A673 (cell line): ENCODE measurements at regions not wholly inside any gene's neighbourhood (a gene's known extent, or its start where the extent isn't known, plus 50 kb on each side); places are given as distances from the start of the nearest gene placed in this dataset.

Experiments used
- BruUV-seq: library from RNA; stranded (reverse); fragments of 400-500 nt; replicated peaks from 2 replicates; lab custom pipeline; 2021; lab: Mats Ljungman, UMichigan
- CTCF ChIA-PET: fragments of 300-600 bp; sonication (Branson Sonifier 250); formaldehyde crosslinking; loops from one replicate; lab custom pipeline; 2022; ENCODE audit warnings: antibody characterized with exemption; lab: Charles Lee
- POLR2A ChIA-PET: fragments of 300-600 bp; sonication (Branson Sonifier 250); formaldehyde crosslinking; loops from one replicate; lab custom pipeline; 2022; ENCODE audit warnings: antibody characterized with exemption; ENCODE audit not compliant: low non-redundant PET; lab: Charles Lee
- DNase-seq: peaks from one replicate; pipeline ENCODE4 v3.0.0-alpha.2; 2015; ENCODE audit warnings: low spot score
- H3K27ac ChIP-seq: fragments of 200-600 bp; sonication (generic); 2 replicates; pipeline ENCODE4 v1.5.1; 2016; ENCODE audit warnings: mixed run types, low read depth, mild to moderate bottlenecking, mixed read lengths, antibody characterized with exemption, low read length; ENCODE audit not compliant: poor library complexity, severe bottlenecking
- H3K27me3 ChIP-seq: fragments of 200-600 bp; sonication (generic); replicated peaks from 2 replicates; pipeline ENCODE4 v1.6.1; 2017; ENCODE audit warnings: mixed run types, low read depth, mild to moderate bottlenecking, mixed read lengths, antibody characterized with exemption, low read length; ENCODE audit not compliant: insufficient read depth, poor library complexity
- H3K36me3 ChIP-seq: fragments of 200-600 bp; sonication (generic); 2 replicates; pipeline ENCODE4 v1.6.1; 2016; ENCODE audit warnings: mixed run types, mild to moderate bottlenecking, mixed read lengths, antibody characterized with exemption, low read length; ENCODE audit not compliant: insufficient read depth, poor library complexity, severe bottlenecking
- H3K4me1 ChIP-seq: fragments of 200-600 bp; sonication (generic); 2 replicates; pipeline ENCODE4 v1.6.1; 2017; ENCODE audit warnings: mixed run types, mild to moderate bottlenecking, mixed read lengths, antibody characterized with exemption, low read length; ENCODE audit not compliant: insufficient read depth, poor library complexity, severe bottlenecking
- H3K4me3 ChIP-seq: fragments of 200-600 bp; sonication (generic); 2 replicates; pipeline ENCODE4 v1.5.1; 2016; ENCODE audit warnings: low read depth, mixed run types, mild to moderate bottlenecking, mixed read lengths, low read length; ENCODE audit not compliant: poor library complexity, severe bottlenecking
- H3K9me3 ChIP-seq: fragments of 200-600 bp; sonication (generic); 2 replicates; pipeline ENCODE4 v1.6.1; 2016; ENCODE audit warnings: mixed run types, low read depth, mild to moderate bottlenecking, mixed read lengths, antibody characterized with exemption, low read length; ENCODE audit not compliant: poor library complexity, severe bottlenecking
- CTCF ChIP-seq: fragments of 300-800, 200-600 bp; sonication (generic); conservative IDR thresholded peaks from 2 replicates; pipeline ENCODE4 v1.5.1; 2017; ENCODE audit warnings: low read depth, mild to moderate bottlenecking, antibody characterized with exemption, low read length, moderate library complexity, mixed read lengths
- EZH2 ChIP-seq: fragments of 200-600 bp; sonication (generic); IDR thresholded peaks from 2 replicates; pipeline ENCODE4 v1.6.1; 2017; ENCODE audit warnings: borderline replicate concordance, low read depth, mild to moderate bottlenecking, mixed read lengths, antibody characterized with exemption, low read length; ENCODE audit not compliant: poor library complexity, severe bottlenecking
- intact Hi-C: fragments of 100-400 bp; cut with micrococcal nuclease; formaldehyde crosslinking; loops from one replicate; pipeline ENCODE4 v1.10.0; 2022; ENCODE audit not compliant: unreplicated experiment

- BruUV-seq: no TSS peak
- CTCF ChIA-PET: no interaction called here
- Histone ChIP-seq H3K4me3 (no peak overlapping the region), H3K9me3 (no peaks in the 10 kb centered on the region), H3K27ac (no peak overlapping the region), H3K36me3 (no peaks in the 10 kb centered on the region), H3K27me3 (no peaks in the 10 kb centered on the region), H3K4me1 (no peaks in the 10 kb centered on the region)
- POLR2A ChIA-PET: no interaction called here
- TF ChIP-seq EZH2 (no peak), CTCF (no peak)
- intact Hi-C loops: no loop called here
- no peak for DNase-seq
These were observed 178.5 kb upstream of the MSX2 start for GRCh38 chr5:174545926-174546325.

GRCh38 chr5:174547814-174548213 is 176.6 kb upstream of the MSX2 start:
- no peaks in the 10 kb centered on the region for H3K9me3 ChIP-seq
- no peaks in the 10 kb centered on the region for H3K36me3 ChIP-seq
- no peak for TF ChIP-seq EZH2
- TF ChIP-seq CTCF: no peak
- no peak for DNase-seq
- H3K4me3 ChIP-seq: no peak overlapping the region
- intact Hi-C loops: no loop called here
- H3K27me3 ChIP-seq: peaks cover 3% of the 10 kb centered on the region
- ChIA-PET POLR2A (no interaction called here), CTCF (no interaction called here)
- no TSS peak for BruUV-seq
- no peaks in the 10 kb centered on the region for H3K4me1 ChIP-seq
- H3K27ac ChIP-seq: no peak overlapping the region

GRCh38 chr5:174549254-174549653 is 175.1 kb upstream of the MSX2 start:
- H3K36me3 ChIP-seq: no peaks in the 10 kb centered on the region
- POLR2A ChIA-PET: no interaction called here

More at GRCh38 chr5:174549254-174549653, 175.1 kb upstream of the MSX2 start:
- no peak overlapping the region for H3K4me3 ChIP-seq
- no peak for TF ChIP-seq CTCF
- no peak for TF ChIP-seq EZH2
- no peaks in the 10 kb centered on the region for H3K4me1 ChIP-seq
- no TSS peak for BruUV-seq
- H3K27me3 ChIP-seq: peaks cover 3% of the 10 kb centered on the region
- no peaks in the 10 kb centered on the region for H3K9me3 ChIP-seq
- DNase-seq: no peak
- CTCF ChIA-PET: no interaction called here
- intact Hi-C loops: no loop called here
- H3K27ac ChIP-seq: no peak overlapping the region
